PC-3 (cell line): ENCODE measurements at regions not wholly inside any gene's neighbourhood (a gene's known extent, or its start where the extent isn't known, plus 50 kb on each side); places are given as distances from the start of the nearest gene placed in this dataset.

ENCODE experiments used
- CTCF ChIP-seq: fragments of 300-600 bp; sonication (generic); conservative IDR thresholded peaks from 2 replicates; pipeline ENCODE4 v1.5.1; 2017; ENCODE audit warnings: antibody characterized with exemption, low read depth, mild to moderate bottlenecking, low read length
- EZH2phosphoT487 ChIP-seq: fragments of 300-600 bp; sonication (generic); IDR thresholded peaks from 2 replicates; pipeline ENCODE4 v1.6.1; 2018; ENCODE audit warnings: mild to moderate bottlenecking, antibody characterized with exemption, low read length, borderline replicate concordance

GRCh38 chr1:25105836-25106235 lies 126.5 kb downstream of the SYF2 start:
- no peak for TF ChIP-seq CTCF
- no peak for TF ChIP-seq EZH2phosphoT487
